GM12865 (cell line): ENCODE measurements at regions not wholly inside any gene's neighbourhood (a gene's known extent, or its start where the extent isn't known, plus 50 kb on each side); places are given as distances from the start of the nearest gene placed in this dataset.

Source experiments
- DNase-seq: peaks from one replicate; pipeline ENCODE4 v3.0.0; 2010; ENCODE audit warnings: low read depth
- H3K4me3 ChIP-seq: 2 replicates; pipeline ENCODE4 v1.5.1; 2011; ENCODE audit warnings: mild to moderate bottlenecking, low read depth, low read length, control low read depth
- CTCF ChIP-seq: IDR thresholded peaks from 2 replicates; pipeline ENCODE4 v1.5.1; 2011; ENCODE audit warnings: low read length, control low read depth, low read depth, inconsistent platforms; ENCODE audit not compliant: insufficient read depth; ENCODE audit errors: missing control alignments

- no peak for DNase-seq
- H3K4me3 ChIP-seq = no peak overlapping the region
- TF ChIP-seq CTCF = no peak
Measured at GRCh38 chr2:16406496-16407289, 258.9 kb downstream of the CYRIA start.

GRCh38 chr2:16405551-16405950 lies 260.1 kb downstream of the CYRIA start:
- no peak for TF ChIP-seq CTCF
- H3K4me3 ChIP-seq = no peak overlapping the region
- DNase-seq = no peak

- DNase-seq = no peak
- TF ChIP-seq CTCF = no peak
- no peak overlapping the region for H3K4me3 ChIP-seq
Measured at GRCh38 chr2:16404551-16405300, 260.9 kb downstream of the CYRIA start.

GRCh38 chr2:16404146-16404545 lies 261.5 kb downstream of the CYRIA start:
- H3K4me3 ChIP-seq = no peak overlapping the region
- no peak for DNase-seq
- no peak for TF ChIP-seq CTCF

GRCh38 chr2:16402891-16403290 lies 262.7 kb downstream of the CYRIA start:
- DNase-seq = no peak
- no peak for TF ChIP-seq CTCF
- no peak overlapping the region for H3K4me3 ChIP-seq

- TF ChIP-seq CTCF = no peak
- DNase-seq = no peak
- H3K4me3 ChIP-seq = no peak overlapping the region
Measured at GRCh38 chr2:16401761-16402300, 263.8 kb downstream of the CYRIA start.
